Nephron (organoid): ENCODE measurements at regions not wholly inside any gene's neighbourhood (a gene's known extent, or its start where the extent isn't known, plus 50 kb on each side); places are given as distances from the start of the nearest gene placed in this dataset.

Experiments used
- H3K27ac Mint-ChIP-seq, 3 experiments: 2 replicates each; pipeline ENCODE4 v1.8.0; 2020; ENCODE audit warnings: mixed read lengths in 3 of 3, mild to moderate bottlenecking in 2 of 3, moderate library complexity in 1 of 3
- H3K27me3 Mint-ChIP-seq: 2 replicates; pipeline ENCODE4 v1.8.0; 2021; ENCODE audit warnings: low read depth, mild to moderate bottlenecking, moderate library complexity, mixed read lengths
- H3K36me3 Mint-ChIP-seq: 2 replicates; pipeline ENCODE4 v1.8.0; 2020; ENCODE audit warnings: low read depth, mixed read lengths
- H3K4me1 Mint-ChIP-seq: 2 replicates; pipeline ENCODE4 v1.8.0; 2020; ENCODE audit warnings: mixed read lengths
- H3K4me3 Mint-ChIP-seq, 3 experiments: 2 replicates each; pipeline ENCODE4 v1.8.0; 2020; ENCODE audit warnings: mild to moderate bottlenecking in 3 of 3, mixed read lengths in 3 of 3, moderate library complexity in 2 of 3
- H3K9me3 Mint-ChIP-seq: 2 replicates; pipeline ENCODE4 v1.8.0; 2020; ENCODE audit warnings: mixed read lengths
- CTCF ChIP-seq, 3 experiments: fragments of 200-600 bp; sonication (generic); IDR thresholded peaks; one replicate each; pipeline ENCODE4 v1.5.0; 2021; ENCODE audit warnings: antibody characterized with exemption in 3 of 3; ENCODE audit not compliant: unreplicated experiment in 3 of 3

GRCh38 chr2:176847575-176847974 lies 365.0 kb upstream of the HNRNPA3 start:
- H3K9me3 Mint-ChIP-seq: no peaks in the 10 kb centered on the region
- H3K4me1 Mint-ChIP-seq: peaks cover 22% of the 10 kb centered on the region
- H3K36me3 Mint-ChIP-seq: no peaks in the 10 kb centered on the region
- TF ChIP-seq CTCF (IDR thresholded peaks at IDR 0.05; ENCODE audit: unreplicated experiment in 3 of 3): no peak
- no peak overlapping the region for H3K4me3 Mint-ChIP-seq
- no peaks in the 10 kb centered on the region for H3K27me3 Mint-ChIP-seq
- H3K27ac Mint-ChIP-seq: peak overlapping the region in 2 of 3 experiments; percentile 89 to 97

- Mint-ChIP-seq H3K4me3 (no peak overlapping the region), H3K27ac (no peak overlapping the region), H3K9me3 (no peaks in the 10 kb centered on the region), H3K36me3 (no peaks in the 10 kb centered on the region), H3K27me3 (no peaks in the 10 kb centered on the region), H3K4me1 (peaks cover 22% of the 10 kb centered on the region)
- no peak for TF ChIP-seq CTCF (IDR thresholded peaks at IDR 0.05; ENCODE audit: unreplicated experiment in 3 of 3)
Measured at GRCh38 chr2:176848844-176849243, 363.8 kb upstream of the HNRNPA3 start.

- Mint-ChIP-seq H3K4me3 (no peak overlapping the region), H3K4me1 (peaks cover 14% of the 10 kb centered on the region), H3K9me3 (no peaks in the 10 kb centered on the region), H3K36me3 (no peaks in the 10 kb centered on the region), H3K27ac (peak overlapping the region in 2 of 3 experiments; percentile 80 to 84), H3K27me3 (no peaks in the 10 kb centered on the region)
- no peak for TF ChIP-seq CTCF (IDR thresholded peaks at IDR 0.05; ENCODE audit: unreplicated experiment in 3 of 3)
Measured at GRCh38 chr2:176851200-176851888, 361.2 kb upstream of the HNRNPA3 start.

GRCh38 chr2:176851889-176852483 lies 360.6 kb upstream of the HNRNPA3 start:
- Mint-ChIP-seq H3K9me3 (no peaks in the 10 kb centered on the region), H3K4me1 (peaks cover 11% of the 10 kb centered on the region), H3K4me3 (no peak overlapping the region), H3K27ac (no peak overlapping the region), H3K27me3 (no peaks in the 10 kb centered on the region), H3K36me3 (no peaks in the 10 kb centered on the region)
- no peak for TF ChIP-seq CTCF (IDR thresholded peaks at IDR 0.05; ENCODE audit: unreplicated experiment in 3 of 3)

- H3K36me3 Mint-ChIP-seq: no peaks in the 10 kb centered on the region
- TF ChIP-seq CTCF (IDR thresholded peaks at IDR 0.05; ENCODE audit: unreplicated experiment in 3 of 3): no peak
Measured at GRCh38 chr2:176852667-176853066, 359.9 kb upstream of the HNRNPA3 start.

GRCh38 chr2:176854062-176854461 lies 358.5 kb upstream of the HNRNPA3 start:
- TF ChIP-seq CTCF (IDR thresholded peaks at IDR 0.05; ENCODE audit: unreplicated experiment in 3 of 3): no peak
- Mint-ChIP-seq H3K27ac (peak overlapping the region in 1 of 3 experiments; percentile 1), H3K36me3 (no peaks in the 10 kb centered on the region), H3K4me1 (peaks cover 5% of the 10 kb centered on the region), H3K4me3 (no peak overlapping the region), H3K9me3 (no peaks in the 10 kb centered on the region), H3K27me3 (no peaks in the 10 kb centered on the region)

More at GRCh38 chr2:176852667-176853066, 359.9 kb upstream of the HNRNPA3 start:
- H3K27ac Mint-ChIP-seq: no peak overlapping the region
- no peak overlapping the region for H3K4me3 Mint-ChIP-seq
- H3K4me1 Mint-ChIP-seq: peaks cover 5% of the 10 kb centered on the region
- no peaks in the 10 kb centered on the region for H3K27me3 Mint-ChIP-seq
- H3K9me3 Mint-ChIP-seq: no peaks in the 10 kb centered on the region
